Ovary (tissue), 3 donors: ENCODE measurements at regions not wholly inside any gene's neighbourhood (a gene's known extent, or its start where the extent isn't known, plus 50 kb on each side); places are given as distances from the start of the nearest gene placed in this dataset.

Experiments used
- CTCF ChIP-seq, 3 donors: fragments of 450-650 bp in 2 of 3; fragments of 200-600 bp in 1 of 3; IDR thresholded peaks; one replicate each; pipeline versions ENCODE4 v1.5.1 to v1.8.0; 2016 to 2022; ENCODE audit warnings: antibody characterized with exemption in 3 of 3, mild to moderate bottlenecking in 1 of 3
- POLR2A ChIP-seq: fragments of 450-650 bp; IDR thresholded peaks from one replicate; pipeline ENCODE4 v1.6.1; 2017; ENCODE audit warnings: antibody characterized with exemption, mild to moderate bottlenecking, moderate library complexity
- donor health status: DM: no; HTN: no; CAD: no.

DNA sequence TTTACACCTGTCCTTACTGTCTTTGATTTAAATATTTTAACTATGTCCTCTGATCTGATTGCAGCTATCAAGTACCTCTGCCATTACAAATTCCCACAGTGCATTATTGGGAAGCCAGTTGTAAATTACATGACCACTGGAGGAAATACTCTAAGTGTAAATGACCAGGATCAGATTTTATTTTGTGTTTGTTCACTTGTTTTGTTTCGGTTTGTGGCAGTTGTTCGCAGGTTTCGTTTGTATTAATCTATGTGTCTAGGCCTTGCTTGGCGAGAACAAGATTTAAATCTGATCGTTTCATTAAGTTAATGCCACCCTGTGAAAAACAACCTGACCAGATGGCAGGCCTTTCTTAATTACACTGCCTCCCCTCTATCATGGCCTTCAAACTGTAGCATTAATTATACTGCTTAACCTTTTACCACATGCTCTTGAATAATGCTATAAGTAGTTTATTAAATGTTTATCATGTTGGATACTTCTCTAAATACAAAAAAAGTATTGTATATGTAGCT is 990.1 kb downstream of the TMTC2 start:
- TF ChIP-seq CTCF (IDR thresholded peaks at IDR 0.05): no peak
- no peak for TF ChIP-seq POLR2A
